Endothelial cell of umbilical vein (primary cell): ENCODE measurements at regions not wholly inside any gene's neighbourhood (a gene's known extent, or its start where the extent isn't known, plus 50 kb on each side); places are given as distances from the start of the nearest gene placed in this dataset.

Source experiments
- BruUV-seq: library from RNA; stranded (reverse); fragments of 400-500 nt; replicated peaks from 2 replicates; lab custom pipeline; 2021; lab: Mats Ljungman, UMichigan
- CTCF ChIA-PET: fragments of 300-600, 350-600 bp; sonication (Branson Sonifier 250); formaldehyde crosslinking; loops from one replicate; lab custom pipeline; 2021; ENCODE audit warnings: antibody characterized with exemption, inconsistent platforms; lab: Charles Lee
- POLR2A ChIA-PET: fragments of 300-600, 350-600 bp; sonication (Branson Sonifier 250); formaldehyde crosslinking; loops from one replicate; lab custom pipeline; 2021; ENCODE audit warnings: antibody characterized with exemption, inconsistent platforms; lab: Charles Lee
- DNase-seq: peaks from one replicate; pipeline ENCODE4 v3.0.0-alpha.2; 2011; ENCODE audit warnings: low read depth, low spot score
- FAIRE-seq: peaks from 2 replicates; lab custom pipeline; 2011; peaks lifted over from hg19 to GRCh38; lab: Jason Lieb, UNC
- H2AFZ ChIP-seq: 2 replicates; pipeline ENCODE4 v1.6.0; 2012; ENCODE audit warnings: low read depth, low read length, control low read depth, inconsistent platforms
- H3K27ac ChIP-seq: 2 replicates; pipeline ENCODE4 v1.5.1; 2011; ENCODE audit warnings: low read depth, mild to moderate bottlenecking, control low read depth, low read length, moderate library complexity; ENCODE audit not compliant: insufficient read depth
- H3K27me3 ChIP-seq, 2 experiments: 2 replicates each; pipeline versions ENCODE4 v1.6.0 to v1.6.1; 2011; ENCODE audit warnings: low read length in 2 of 2, mixed read lengths in 1 of 2; ENCODE audit not compliant: control insufficient read depth in 2 of 2, insufficient read depth in 2 of 2
- H3K36me3 ChIP-seq, 2 experiments: 2 replicates in 1 of 2; 3 replicates in 1 of 2; pipeline ENCODE4 v1.5.1; 2011; ENCODE audit warnings: low read length in 2 of 2, mild to moderate bottlenecking in 1 of 2, moderate library complexity in 1 of 2; ENCODE audit not compliant: control insufficient read depth in 2 of 2, insufficient read depth in 2 of 2; ENCODE audit errors: extremely low read depth in 1 of 2
- H3K4me1 ChIP-seq: 3 replicates; pipeline ENCODE4 v1.5.1; 2011; ENCODE audit warnings: mild to moderate bottlenecking, low read length; ENCODE audit not compliant: control insufficient read depth, insufficient read depth; ENCODE audit errors: extremely low read depth
- H3K4me2 ChIP-seq: 2 replicates; pipeline ENCODE4 v1.6.1; 2011; ENCODE audit warnings: low read length, control low read depth, mixed read lengths; ENCODE audit not compliant: insufficient read depth
- H3K4me3 ChIP-seq, 3 experiments: fragments of 200-600 bp in 1 of 3; sonication (generic), shearing (Covaris generic) in 1 of 3; replicated peaks in 1 of 3; 2 replicates each; pipeline ENCODE4 v1.5.1; 2011 to 2016; ENCODE audit warnings: control low read depth in 3 of 3, low read length in 3 of 3, mild to moderate bottlenecking in 2 of 3, inconsistent platforms in 1 of 3, low read depth in 1 of 3, moderate library complexity in 1 of 3; ENCODE audit not compliant: insufficient read depth in 1 of 3
- H3K79me2 ChIP-seq: 2 replicates; pipeline ENCODE4 v1.6.0; 2012; ENCODE audit warnings: low read length, inconsistent platforms; ENCODE audit not compliant: control insufficient read depth, insufficient read depth
- H3K9ac ChIP-seq: replicated peaks from 2 replicates; pipeline ENCODE3; 2011; ENCODE audit warnings: low read length, control low read depth; ENCODE audit not compliant: insufficient read depth; ENCODE audit errors: extremely low read depth
- H3K9me1 ChIP-seq: replicated peaks from 3 replicates; pipeline ENCODE4 v1.6.0; 2011; ENCODE audit warnings: mild to moderate bottlenecking, low read length; ENCODE audit not compliant: control insufficient read depth, insufficient read depth; ENCODE audit errors: extremely low read depth
- H3K9me3 ChIP-seq: replicated peaks from 2 replicates; pipeline ENCODE4 v1.5.1; 2012; ENCODE audit warnings: low read length, inconsistent platforms; ENCODE audit not compliant: control insufficient read depth, insufficient read depth
- H4K20me1 ChIP-seq: replicated peaks from 2 replicates; pipeline ENCODE3; 2011; ENCODE audit warnings: mild to moderate bottlenecking, low read length; ENCODE audit not compliant: control insufficient read depth, insufficient read depth; ENCODE audit errors: extremely low read depth
- EZH2 ChIP-seq: IDR thresholded peaks from 2 replicates; pipeline ENCODE4 v1.6.1; 2012; ENCODE audit warnings: borderline replicate concordance, low read depth, mild to moderate bottlenecking, moderate library complexity, low read length, inconsistent platforms; ENCODE audit not compliant: severe bottlenecking
- FOS ChIP-seq: IDR thresholded peaks from 2 replicates; pipeline ENCODE4 v1.6.1; 2011; ENCODE audit warnings: mild to moderate bottlenecking, low read length, moderate library complexity, borderline replicate concordance; ENCODE audit not compliant: insufficient read depth
- GATA2 ChIP-seq: IDR thresholded peaks from 2 replicates; pipeline ENCODE4 v1.7.0; 2011; ENCODE audit warnings: low read depth, mild to moderate bottlenecking, moderate library complexity, mixed read lengths, low read length; ENCODE audit not compliant: insufficient read length, insufficient read depth
- JUN ChIP-seq: IDR thresholded peaks from 2 replicates; pipeline ENCODE4 v1.6.1; 2011; ENCODE audit warnings: borderline replicate concordance, low read depth; ENCODE audit not compliant: insufficient read length, insufficient read depth
- MYC ChIP-seq: IDR thresholded peaks from one replicate; pipeline ENCODE4 v1.6.1; 2011; ENCODE audit warnings: mild to moderate bottlenecking, low read depth, low read length
- POLR2A ChIP-seq: IDR thresholded peaks from 2 replicates; pipeline ENCODE4 v1.6.1; 2012; ENCODE audit warnings: low read depth, mild to moderate bottlenecking, control low read depth, low read length
- POLR2AphosphoS5 ChIP-seq: IDR thresholded peaks from 2 replicates; pipeline ENCODE4 v1.6.1; 2012; ENCODE audit warnings: low read depth, mild to moderate bottlenecking, control low read depth, low read length, moderate library complexity; ENCODE audit not compliant: insufficient read depth
- dilution Hi-C: fragments of 300-500 bp; cut with MboI; formaldehyde crosslinking; loops from one replicate; pipeline ENCODE4 v1.15.0; 2019; ENCODE audit warnings: low sequenced_read_pairs; ENCODE audit not compliant: extremely low pct_ligation_motif_present
- intact Hi-C: fragments of 100-400 bp; cut with micrococcal nuclease; formaldehyde crosslinking; loops from one replicate; pipeline ENCODE4 v1.10.0; 2022
- TF ChIP-seq, protein P1 (sequence below): IDR thresholded peaks from 2 replicates; pipeline ENCODE4 v1.6.1; 2011; ENCODE audit not compliant: insufficient read depth, insufficient read length
- TF ChIP-seq, protein P2 (sequence below), 2 donors: IDR thresholded peaks; 1 replicate in 1 of 2; 2 replicates in 1 of 2; pipeline ENCODE4 v1.5.1; 2011; ENCODE audit warnings: low read length in 2 of 2, mild to moderate bottlenecking in 2 of 2, moderate library complexity in 2 of 2, control low read depth in 1 of 2, inconsistent platforms in 1 of 2, low read depth in 1 of 2; ENCODE audit not compliant: insufficient read depth in 1 of 2; ENCODE audit errors: extremely low read depth in 1 of 2

DNA sequence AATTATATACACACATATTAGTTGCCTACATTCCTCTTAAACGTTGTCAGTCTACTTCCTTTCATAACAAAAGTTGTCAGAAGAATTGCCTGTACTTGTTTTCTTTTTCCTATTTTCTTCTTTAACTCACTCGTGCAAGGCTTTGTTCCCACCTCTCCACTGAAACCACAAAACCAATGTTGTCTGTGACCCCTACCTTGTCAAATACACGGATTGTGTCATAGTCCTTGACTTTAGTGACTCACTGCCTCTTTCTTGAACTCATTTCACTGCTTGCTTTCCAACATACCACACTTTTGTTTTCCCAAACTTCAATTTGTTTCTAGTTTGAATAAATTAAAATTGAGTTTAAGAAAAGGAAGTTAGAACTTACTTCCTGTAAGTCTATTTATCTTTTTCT lies 283.9 kb upstream of the AGA start:
- BruUV-seq, result no TSS peak
- ChIA-PET POLR2A (no interaction called here), CTCF (no interaction called here)
- no peaks in the 10 kb centered on the region for H3K4me1 ChIP-seq
- H3K4me2 ChIP-seq, result no peak overlapping the region
- DNase-seq (no peak), FAIRE-seq (no peak)
- H3K9me3 ChIP-seq, result peaks cover 2% of the 10 kb centered on the region
- no peaks in the 10 kb centered on the region for H3K36me3 ChIP-seq
- intact Hi-C loops, result no loop called here
- TF ChIP-seq, protein P1, sequence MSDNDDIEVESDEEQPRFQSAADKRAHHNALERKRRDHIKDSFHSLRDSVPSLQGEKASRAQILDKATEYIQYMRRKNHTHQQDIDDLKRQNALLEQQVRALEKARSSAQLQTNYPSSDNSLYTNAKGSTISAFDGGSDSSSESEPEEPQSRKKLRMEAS, result no peak
- TF ChIP-seq MYC, result no peak
- no peak for TF ChIP-seq POLR2A
- no peaks in the 10 kb centered on the region for H3K9me1 ChIP-seq
- no peak overlapping the region for H3K4me3 ChIP-seq
- H3K27me3 ChIP-seq, result no peaks in the 10 kb centered on the region
- no peak overlapping the region for H3K27ac ChIP-seq
- dilution Hi-C loops, result no loop called here
- H4K20me1 ChIP-seq, result no peaks in the 10 kb centered on the region
- H3K9ac ChIP-seq, result no peak overlapping the region
- H2AFZ ChIP-seq, result no peak overlapping the region
- no peaks in the 10 kb centered on the region for H3K79me2 ChIP-seq

DNA sequence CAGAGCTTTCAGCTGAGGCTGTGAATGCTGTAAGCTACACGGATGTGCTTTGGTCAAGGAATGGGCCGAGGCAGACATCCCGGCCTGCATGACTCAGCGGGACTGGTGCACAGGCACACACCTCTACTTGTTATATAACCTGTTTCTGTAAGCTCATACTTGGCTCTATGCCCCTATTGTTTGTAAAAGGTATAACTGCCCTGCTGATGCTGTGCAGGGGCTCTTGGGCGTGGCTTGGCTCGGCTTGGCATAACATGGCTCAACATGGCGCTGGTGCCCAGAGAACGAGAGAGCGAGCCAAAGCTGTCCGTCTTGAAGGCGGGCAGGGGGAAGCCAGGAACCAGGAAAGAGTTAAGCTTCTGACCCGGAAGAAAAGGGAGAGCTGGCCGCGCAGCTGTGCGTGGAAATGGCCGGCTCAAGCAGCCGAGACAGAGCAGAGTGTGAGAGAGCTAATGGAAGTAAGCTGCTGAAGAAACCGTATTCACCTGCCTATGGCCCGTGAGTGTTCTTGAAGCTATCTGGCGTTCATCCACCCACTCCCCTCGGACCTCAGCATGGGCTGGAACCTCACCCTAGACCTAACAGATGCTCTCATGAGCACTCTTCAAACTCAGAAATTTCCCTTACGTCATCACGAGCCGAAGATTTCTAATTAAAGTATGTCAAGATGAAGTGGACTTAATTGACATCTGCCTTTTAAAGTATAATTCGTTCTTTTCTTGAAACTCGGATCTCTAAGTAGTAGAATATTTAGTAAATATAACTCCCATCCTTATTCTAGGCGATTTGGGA lies 286.3 kb upstream of the AGA start:
- H3K27ac ChIP-seq, result no peak overlapping the region
- no peak overlapping the region for H2AFZ ChIP-seq
- no peaks in the 10 kb centered on the region for H3K4me1 ChIP-seq
- ChIA-PET POLR2A (no interaction called here), CTCF (interaction anchor here (1.3 kb wide), 1 partner anchor 24 kb away, joined by 3 read pairs; no protein-coding TSS in a partner anchor)
- no peak overlapping the region for H3K9ac ChIP-seq
- TF ChIP-seq, protein P1, result no peak
- TF ChIP-seq FOS (no peak), EZH2 (no peak), MYC (no peak), JUN (no peak), GATA2 (no peak), POLR2A (no peak), POLR2AphosphoS5 (no peak)
- TF ChIP-seq, protein P2, sequence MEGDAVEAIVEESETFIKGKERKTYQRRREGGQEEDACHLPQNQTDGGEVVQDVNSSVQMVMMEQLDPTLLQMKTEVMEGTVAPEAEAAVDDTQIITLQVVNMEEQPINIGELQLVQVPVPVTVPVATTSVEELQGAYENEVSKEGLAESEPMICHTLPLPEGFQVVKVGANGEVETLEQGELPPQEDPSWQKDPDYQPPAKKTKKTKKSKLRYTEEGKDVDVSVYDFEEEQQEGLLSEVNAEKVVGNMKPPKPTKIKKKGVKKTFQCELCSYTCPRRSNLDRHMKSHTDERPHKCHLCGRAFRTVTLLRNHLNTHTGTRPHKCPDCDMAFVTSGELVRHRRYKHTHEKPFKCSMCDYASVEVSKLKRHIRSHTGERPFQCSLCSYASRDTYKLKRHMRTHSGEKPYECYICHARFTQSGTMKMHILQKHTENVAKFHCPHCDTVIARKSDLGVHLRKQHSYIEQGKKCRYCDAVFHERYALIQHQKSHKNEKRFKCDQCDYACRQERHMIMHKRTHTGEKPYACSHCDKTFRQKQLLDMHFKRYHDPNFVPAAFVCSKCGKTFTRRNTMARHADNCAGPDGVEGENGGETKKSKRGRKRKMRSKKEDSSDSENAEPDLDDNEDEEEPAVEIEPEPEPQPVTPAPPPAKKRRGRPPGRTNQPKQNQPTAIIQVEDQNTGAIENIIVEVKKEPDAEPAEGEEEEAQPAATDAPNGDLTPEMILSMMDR (IDR thresholded peaks at IDR 0.05; ENCODE audit: extremely low read depth in 1 of 2, insufficient read depth in 1 of 2, low read depth in 1 of 2, low read length in 2 of 2), result no peak
- no peaks in the 10 kb centered on the region for H3K27me3 ChIP-seq
- intact Hi-C loops (no loop called here), dilution Hi-C loops (no loop called here)
- H4K20me1 ChIP-seq, result no peaks in the 10 kb centered on the region
- DNase-seq (no peak), FAIRE-seq (no peak)
- no TSS peak for BruUV-seq
- H3K36me3 ChIP-seq, result no peaks in the 10 kb centered on the region
- H3K4me2 ChIP-seq, result no peak overlapping the region
- H3K4me3 ChIP-seq, result no peak overlapping the region
- H3K9me1 ChIP-seq, result no peaks in the 10 kb centered on the region
- peaks cover 2% of the 10 kb centered on the region for H3K9me3 ChIP-seq
- no peaks in the 10 kb centered on the region for H3K79me2 ChIP-seq
